ENCODE measurements at regions not wholly inside any gene's neighbourhood (a gene's known extent, or its start where the extent isn't known, plus 50 kb on each side); places are given as distances from the start of the nearest gene placed in this dataset.

GRCh38 chr13:97111756-97112155, 110.4 kb upstream of the MBNL2 start:
- Mint-ChIP-seq H3K4me1 (ENCODE audit: low read depth, unreplicated experiment) (peaks cover 36% of the 10 kb centered on the region), H3K4me3 (ENCODE audit: unreplicated experiment) (no peak overlapping the region), H3K27ac (ENCODE audit: unreplicated experiment) (no peak overlapping the region), H3K27me3 (ENCODE audit: insufficient read depth, unreplicated experiment) (no peaks in the 10 kb centered on the region), H3K36me3 (ENCODE audit: insufficient read depth, unreplicated experiment) (no peaks in the 10 kb centered on the region), H3K9me3 (ENCODE audit: unreplicated experiment) (no peaks in the 10 kb centered on the region)
- no peaks in the 10 kb centered on the region for H3K36me3 ChIP-seq (ENCODE audit: control insufficient read depth, insufficient read depth, low read length)
- CTCF ChIA-PET = interaction anchor here (0.9 kb wide), 1 partner anchor 232 kb away, joined by 3 read pairs; no protein-coding TSS in a partner anchor
- TF ChIP-seq CTCF (IDR thresholded peaks at IDR 0.05; ENCODE audit: insufficient read depth in 1 of 2, low read depth in 1 of 2, low read length in 1 of 2, severe bottlenecking in 1 of 2, unreplicated experiment in 1 of 2) = no peak
- intact Hi-C loops (cut with micrococcal nuclease; ENCODE audit: unreplicated experiment) = loop anchor here (2.0 kb wide), 1 partner anchor 111 kb away; the partner anchor contains the start of gene MBNL2
- no peak overlapping the region for H3K4me3 ChIP-seq (ENCODE audit: low read depth, low read length)
- no peak for DNase-seq
- peaks cover 30% of the 10 kb centered on the region for H3K4me1 ChIP-seq
- no peaks in the 10 kb centered on the region for H3K9me3 ChIP-seq
- POLR2A ChIA-PET = no interaction called here
- no peaks in the 10 kb centered on the region for H3K27me3 ChIP-seq (replicated peaks; ENCODE audit: control insufficient read depth, insufficient read depth, low read length)
- BruUV-seq (replicated peaks) = no TSS peak

GRCh38 chr13:97112446-97113152, 109.5 kb upstream of the MBNL2 start:
- no peaks in the 10 kb centered on the region for H3K9me3 Mint-ChIP-seq (ENCODE audit: unreplicated experiment)
- Histone ChIP-seq H3K36me3 (ENCODE audit: control insufficient read depth, insufficient read depth, low read length) (no peaks in the 10 kb centered on the region), H3K4me1 (peaks cover 30% of the 10 kb centered on the region), H3K9me3 (no peaks in the 10 kb centered on the region), H3K27me3 (replicated peaks; ENCODE audit: control insufficient read depth, insufficient read depth, low read length) (no peaks in the 10 kb centered on the region), H3K4me3 (ENCODE audit: low read depth, low read length) (no peak overlapping the region)
- peaks cover 36% of the 10 kb centered on the region for H3K4me1 Mint-ChIP-seq (ENCODE audit: low read depth, unreplicated experiment)
- DNase-seq = no peak
- no peak overlapping the region for H3K4me3 Mint-ChIP-seq (ENCODE audit: unreplicated experiment)
- no peaks in the 10 kb centered on the region for H3K27me3 Mint-ChIP-seq (ENCODE audit: insufficient read depth, unreplicated experiment)
- ChIA-PET POLR2A (no interaction called here), CTCF (interaction anchor here (0.9 kb wide), 1 partner anchor 232 kb away, joined by 3 read pairs; no protein-coding TSS in a partner anchor)
- H3K36me3 Mint-ChIP-seq (ENCODE audit: insufficient read depth, unreplicated experiment) = no peaks in the 10 kb centered on the region
- H3K27ac Mint-ChIP-seq (ENCODE audit: unreplicated experiment) = no peak overlapping the region
- no peak for TF ChIP-seq CTCF (IDR thresholded peaks at IDR 0.05; ENCODE audit: insufficient read depth in 1 of 2, low read depth in 1 of 2, low read length in 1 of 2, severe bottlenecking in 1 of 2, unreplicated experiment in 1 of 2)
- BruUV-seq (replicated peaks) = no TSS peak
- intact Hi-C loops (cut with micrococcal nuclease; ENCODE audit: unreplicated experiment) = no loop called here

- H3K4me3 ChIP-seq (ENCODE audit: low read depth, low read length) = no peak overlapping the region
Measured at GRCh38 chr13:97113231-97114001, 108.7 kb upstream of the MBNL2 start.

More at GRCh38 chr13:97113231-97114001, 108.7 kb upstream of the MBNL2 start:
- Mint-ChIP-seq H3K9me3 (ENCODE audit: unreplicated experiment) (no peaks in the 10 kb centered on the region), H3K27me3 (ENCODE audit: insufficient read depth, unreplicated experiment) (no peaks in the 10 kb centered on the region), H3K4me3 (ENCODE audit: unreplicated experiment) (no peak overlapping the region), H3K27ac (ENCODE audit: unreplicated experiment) (no peak overlapping the region), H3K36me3 (ENCODE audit: insufficient read depth, unreplicated experiment) (no peaks in the 10 kb centered on the region), H3K4me1 (ENCODE audit: low read depth, unreplicated experiment) (peaks cover 36% of the 10 kb centered on the region)
- intact Hi-C loops (cut with micrococcal nuclease; ENCODE audit: unreplicated experiment) = no loop called here
- Histone ChIP-seq H3K9me3 (no peaks in the 10 kb centered on the region), H3K36me3 (ENCODE audit: control insufficient read depth, insufficient read depth, low read length) (no peaks in the 10 kb centered on the region), H3K27me3 (replicated peaks; ENCODE audit: control insufficient read depth, insufficient read depth, low read length) (no peaks in the 10 kb centered on the region), H3K4me1 (peaks cover 30% of the 10 kb centered on the region)
- CTCF ChIA-PET = no interaction called here
- POLR2A ChIA-PET = no interaction called here
- no peak for DNase-seq
- no TSS peak for BruUV-seq (replicated peaks)
- no peak for TF ChIP-seq CTCF (IDR thresholded peaks at IDR 0.05; ENCODE audit: insufficient read depth in 1 of 2, low read depth in 1 of 2, low read length in 1 of 2, severe bottlenecking in 1 of 2, unreplicated experiment in 1 of 2)
